GM19025 (cell line): ENCODE measurements at regions not wholly inside any gene's neighbourhood (a gene's known extent, or its start where the extent isn't known, plus 50 kb on each side); places are given as distances from the start of the nearest gene placed in this dataset.

Experiments
- ATAC-seq: cut with Tn5 transposase; IDR thresholded peaks from one replicate; pipeline ENCODE4 v1.9.1; 2021; ENCODE audit warnings: mild to moderate bottlenecking, low read depth, moderate library complexity; ENCODE audit not compliant: unreplicated experiment

DNA sequence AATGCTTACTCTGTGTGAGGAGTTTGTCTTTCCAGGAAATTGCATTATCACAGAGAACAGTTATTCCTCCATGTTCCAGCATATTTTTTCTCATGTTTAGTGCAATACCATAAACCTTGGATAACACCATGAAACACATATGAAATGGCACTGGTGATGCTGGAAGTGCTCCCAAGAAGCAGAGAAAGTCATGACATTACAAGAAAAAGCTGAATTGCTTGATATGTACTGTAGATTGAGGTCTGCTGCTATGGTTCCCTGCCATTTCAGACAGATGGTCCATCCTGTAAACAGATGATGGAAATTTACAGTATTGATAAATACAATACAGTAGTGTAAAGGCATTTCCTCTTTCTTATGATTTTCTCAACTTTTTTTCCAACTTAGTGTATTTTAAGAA lies 422.1 kb downstream of the LRRIQ3 start:
- no peak for ATAC-seq

DNA sequence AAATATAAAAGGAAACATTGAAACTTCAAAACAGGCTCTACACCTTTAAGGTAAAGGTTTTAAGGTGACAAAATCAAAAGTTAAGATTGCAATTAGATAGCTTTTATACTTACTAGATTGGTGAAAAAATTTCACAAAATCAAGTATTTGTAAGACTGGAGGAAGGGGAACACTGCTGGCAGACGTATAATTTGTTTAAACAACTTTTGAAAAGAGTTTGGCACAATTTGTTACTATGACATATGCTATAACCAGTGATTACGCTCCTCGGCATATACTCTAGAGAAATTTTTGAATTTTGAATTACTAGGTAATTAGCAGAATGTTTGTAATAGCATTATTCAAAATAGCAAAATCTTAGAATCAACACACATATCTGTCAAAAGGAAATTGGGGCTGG lies 425.0 kb downstream of the LRRIQ3 start:
- no peak for ATAC-seq

DNA sequence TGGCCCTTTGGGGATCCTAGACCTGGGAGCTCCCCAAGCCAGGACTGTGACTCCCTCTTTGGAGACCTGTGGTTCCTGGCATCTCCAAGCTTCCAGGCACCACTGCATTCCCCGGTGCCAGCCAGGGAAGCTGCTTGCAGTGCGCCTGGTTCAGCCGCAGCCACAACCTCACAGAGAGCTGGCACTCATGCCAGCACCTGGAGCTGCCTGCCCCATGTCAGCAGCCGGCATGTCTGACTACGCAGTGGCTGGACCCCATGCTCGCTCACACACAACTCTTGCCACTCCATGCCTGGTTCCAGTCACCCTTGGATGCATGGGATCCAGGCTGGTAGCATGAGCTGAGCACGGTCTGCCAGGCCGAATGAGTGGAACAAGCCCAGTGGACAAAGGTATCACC lies 426.6 kb downstream of the LRRIQ3 start:
- no peak for ATAC-seq

DNA sequence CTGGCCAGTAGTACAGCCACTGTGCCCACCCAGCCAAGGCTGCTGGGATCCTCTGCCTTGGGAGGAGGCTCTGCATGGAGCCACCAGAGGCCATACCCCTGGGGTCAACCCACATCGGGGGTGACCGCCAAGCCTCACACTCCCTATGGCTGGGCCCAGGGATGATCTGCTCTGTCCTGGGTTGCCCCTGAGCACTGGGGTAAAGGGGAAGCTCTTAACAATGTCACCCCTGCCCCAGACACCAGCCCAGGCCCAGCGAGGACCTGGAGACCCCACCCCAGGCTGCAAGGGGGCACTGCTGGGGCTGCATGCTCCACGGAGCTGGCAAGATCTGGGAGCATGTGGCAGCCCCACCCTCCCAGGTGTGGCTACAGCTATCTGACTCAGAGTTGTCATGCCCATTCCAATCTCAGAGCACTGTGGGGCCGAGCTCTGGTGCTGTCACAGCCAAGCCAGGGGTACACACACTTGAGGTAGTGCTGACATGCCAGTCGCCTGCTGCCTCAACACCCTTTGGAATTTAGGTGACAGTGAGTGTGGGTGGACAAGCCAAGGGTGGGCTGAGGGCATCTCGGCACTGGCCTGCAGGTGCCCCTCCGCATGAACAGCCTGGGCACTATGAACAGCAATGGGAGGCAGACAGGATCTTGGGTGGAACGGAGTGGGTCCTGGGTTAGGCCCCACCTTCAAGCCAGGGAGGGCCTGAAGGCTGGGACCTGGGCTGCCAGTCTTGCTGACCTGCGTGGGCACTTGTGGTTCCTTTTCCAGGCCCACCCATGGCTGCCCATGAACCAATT lies 427.7 kb downstream of the LRRIQ3 start:
- ATAC-seq = no peak

DNA sequence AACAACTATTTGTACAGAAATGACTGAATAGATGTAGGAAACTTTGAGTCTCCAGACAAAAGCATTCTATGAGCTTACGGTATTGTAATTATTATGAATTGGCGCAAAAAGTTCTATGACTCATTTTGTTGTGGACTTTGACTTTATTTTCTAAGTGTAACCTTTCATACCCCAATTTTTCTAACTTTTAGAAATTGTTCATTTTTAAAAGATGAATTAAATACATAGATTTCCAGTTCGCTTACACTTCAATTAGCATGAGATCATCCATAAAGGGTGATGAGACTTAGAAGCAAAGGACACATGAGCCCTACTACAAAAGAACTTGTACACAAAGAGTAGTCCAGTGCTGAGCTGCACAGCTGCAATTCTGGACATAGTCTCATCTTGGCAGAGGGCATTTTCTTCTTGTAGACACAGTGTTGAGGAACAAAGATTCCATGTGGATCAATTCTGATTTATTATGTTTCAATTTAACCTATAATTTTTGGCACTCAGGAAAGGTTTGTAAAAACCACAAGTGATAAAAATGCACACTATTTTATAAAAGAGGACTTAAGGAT lies 431.1 kb downstream of the LRRIQ3 start:
- ATAC-seq = no peak

DNA sequence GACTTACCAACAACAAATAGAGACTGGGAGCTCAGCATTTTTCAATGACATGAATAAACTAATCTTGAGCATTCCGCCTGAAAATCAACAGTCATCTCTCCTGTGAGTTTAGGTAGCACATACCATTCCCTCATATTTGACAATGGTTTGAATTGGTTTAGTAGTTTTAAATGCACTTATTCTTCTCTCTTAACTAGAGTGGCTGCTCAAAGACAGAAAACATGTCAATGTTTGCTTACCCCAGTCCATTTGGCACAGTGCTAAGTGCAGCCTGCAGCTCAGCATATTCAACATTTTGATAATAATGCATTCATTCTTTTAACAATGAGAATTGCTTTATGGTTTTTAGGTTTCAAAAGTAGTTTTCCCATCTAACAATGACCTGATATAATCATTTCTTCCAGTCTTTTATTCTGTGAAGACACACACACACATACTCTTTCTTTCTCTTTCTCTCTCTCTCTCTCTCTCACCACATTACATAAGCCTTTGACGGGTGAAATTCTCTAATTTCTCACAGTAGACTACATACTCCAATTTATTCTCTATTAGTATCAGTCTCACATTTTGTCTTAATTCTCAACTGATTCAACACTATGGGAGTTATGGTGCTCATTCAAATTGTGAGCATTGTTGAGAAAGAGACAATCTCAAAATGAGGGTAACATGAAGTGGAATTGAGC lies 432.3 kb downstream of the LRRIQ3 start:
- ATAC-seq = no peak

DNA sequence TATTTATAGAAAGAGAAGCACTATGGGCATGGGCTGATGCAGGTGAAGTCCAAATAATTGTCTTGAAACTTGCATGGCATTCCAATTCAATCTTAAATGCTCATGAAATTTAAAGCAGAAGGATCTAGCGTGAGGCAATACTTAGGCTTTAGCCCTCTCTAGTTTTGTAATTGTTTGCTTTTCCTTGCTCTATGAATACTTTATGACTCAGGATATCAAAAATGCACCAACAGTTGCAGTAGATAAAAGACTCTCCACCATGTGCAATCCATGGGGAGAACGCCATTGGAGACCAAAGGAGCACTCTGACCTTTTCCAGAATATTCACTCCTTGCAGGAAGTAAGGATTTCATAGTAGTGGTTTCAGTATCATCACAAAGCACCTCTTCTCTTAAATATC lies 436.4 kb downstream of the LRRIQ3 start:
- ATAC-seq = no peak

DNA sequence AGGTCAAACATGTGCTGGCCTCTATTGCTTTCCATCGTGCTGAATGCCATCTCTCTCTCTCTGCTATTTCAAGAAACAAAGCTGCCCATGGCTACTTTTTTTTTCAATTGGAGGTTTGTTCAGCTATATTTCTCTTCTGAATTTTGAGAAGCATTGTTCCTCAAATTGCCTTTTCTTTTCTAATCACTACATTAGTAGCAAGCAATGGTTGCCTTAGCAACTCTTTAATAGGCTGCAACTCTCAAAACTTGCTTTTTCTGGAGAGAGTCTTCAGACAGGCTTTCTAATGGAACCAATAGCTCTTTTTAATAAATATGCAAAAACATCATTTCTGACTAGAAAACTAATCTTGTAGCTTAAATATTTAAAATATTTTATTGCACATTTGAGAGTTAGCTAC lies 439.0 kb downstream of the LRRIQ3 start:
- no peak for ATAC-seq

DNA sequence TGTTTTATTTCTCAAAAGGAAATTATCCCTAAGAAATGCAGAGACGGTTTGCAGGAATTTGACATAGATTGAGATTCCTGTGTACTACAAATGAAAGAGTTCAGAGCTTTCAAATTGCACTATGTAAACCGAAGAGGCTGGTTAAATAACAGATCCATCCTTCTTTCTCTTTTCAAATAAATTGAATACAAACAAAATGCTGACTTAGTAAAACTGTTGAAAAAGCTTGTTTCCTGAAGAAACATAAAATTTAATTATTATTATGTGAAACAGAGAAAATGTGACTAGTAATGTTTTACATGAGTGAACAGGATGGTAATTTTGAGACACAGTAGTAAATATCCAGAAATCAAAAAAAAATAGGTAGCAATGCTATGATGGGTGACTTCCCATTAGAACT lies 441.2 kb downstream of the LRRIQ3 start:
- ATAC-seq = no peak

DNA sequence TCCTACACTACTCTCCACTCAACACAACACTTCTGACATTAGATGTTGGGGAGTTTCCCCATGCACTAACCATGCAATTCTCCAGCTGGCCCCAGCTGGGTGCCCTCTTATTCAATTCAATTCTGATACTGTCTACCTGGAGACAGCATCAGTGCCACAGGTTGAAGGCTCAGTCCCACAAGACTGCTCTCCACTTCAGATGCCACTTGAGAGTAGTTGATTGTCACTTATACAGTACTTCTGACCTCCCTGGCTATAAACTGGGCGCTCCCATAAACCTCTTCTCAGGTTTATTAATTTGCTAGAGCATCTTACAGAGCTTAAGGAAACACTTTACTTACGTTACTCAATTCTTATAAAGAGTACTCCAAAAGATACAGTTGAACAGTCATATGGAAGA lies 442.3 kb downstream of the LRRIQ3 start:
- no peak for ATAC-seq

DNA sequence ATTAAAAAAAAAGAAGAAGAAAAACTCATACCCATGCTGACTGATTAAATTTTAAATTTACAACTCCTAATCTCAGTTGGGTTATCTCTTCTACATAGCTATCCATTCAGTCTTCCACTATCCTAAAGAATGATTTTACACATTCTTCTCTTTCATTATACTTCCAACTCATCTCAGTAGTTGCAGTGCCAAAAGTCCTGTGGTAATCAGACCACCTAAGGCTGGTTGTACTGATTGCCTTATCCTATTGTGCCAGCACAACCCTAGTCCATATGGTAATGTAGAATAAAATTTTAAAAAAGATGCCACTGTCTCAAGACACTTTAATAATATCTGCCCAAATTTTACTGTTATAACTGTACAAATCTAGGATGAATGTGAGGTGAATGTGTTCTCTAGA lies 448.0 kb downstream of the LRRIQ3 start:
- ATAC-seq = no peak

DNA sequence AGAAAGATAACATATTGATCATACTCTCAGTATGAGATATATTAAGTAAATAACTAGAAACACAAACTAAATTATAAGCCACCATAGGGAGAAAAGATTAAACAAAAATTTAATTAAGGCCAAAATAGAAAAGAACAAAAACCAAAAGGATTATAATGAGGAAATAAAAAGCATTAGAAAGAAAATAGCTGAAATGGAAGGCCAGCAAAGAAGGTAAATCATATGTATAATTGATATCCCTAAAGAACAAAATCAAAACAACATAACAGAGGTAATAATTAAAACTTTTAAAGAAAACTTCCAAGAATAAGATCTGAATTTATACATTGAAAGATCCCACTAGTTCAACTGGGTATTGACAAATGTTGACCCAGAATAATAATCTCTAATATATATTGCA lies 453.0 kb downstream of the LRRIQ3 start:
- no peak for ATAC-seq

DNA sequence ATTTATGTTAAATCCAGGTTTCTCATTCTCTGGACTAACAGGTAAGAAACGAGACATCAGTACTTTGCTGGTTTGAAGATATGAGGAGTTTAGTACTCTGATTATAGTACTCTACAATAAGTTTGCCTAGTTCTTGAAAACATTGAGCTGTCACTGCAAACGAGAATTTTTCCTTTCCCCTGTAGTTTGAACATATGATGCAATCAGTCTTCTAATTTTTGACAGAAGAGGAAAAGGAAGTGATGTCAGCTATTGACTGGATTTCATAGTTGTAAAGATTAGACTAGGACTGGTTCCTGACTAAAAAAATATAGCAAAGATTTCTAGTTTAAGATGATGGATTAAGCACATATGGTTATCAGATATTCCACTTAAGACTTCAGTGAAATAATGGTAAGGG lies 461.9 kb downstream of the LRRIQ3 start:
- no peak for ATAC-seq

DNA sequence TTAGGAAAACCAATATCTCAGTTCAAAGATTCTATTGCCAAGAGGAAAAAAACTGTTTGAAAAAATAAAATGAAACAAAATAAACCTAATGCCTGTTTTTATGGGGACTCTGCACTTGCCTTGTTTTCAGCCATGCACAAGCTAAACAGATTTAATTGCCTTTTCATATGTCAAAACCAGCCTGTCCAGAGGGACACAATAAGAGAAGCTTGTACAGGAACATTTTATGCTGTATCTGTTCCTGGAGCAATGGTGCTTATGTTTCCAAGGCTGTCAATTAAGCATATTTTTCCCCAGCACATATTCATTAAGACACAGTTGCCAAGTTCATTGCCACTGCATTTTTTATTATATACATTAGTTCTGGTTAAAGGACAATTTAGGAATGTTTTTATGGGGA lies 470.9 kb downstream of the LRRIQ3 start:
- no peak for ATAC-seq

DNA sequence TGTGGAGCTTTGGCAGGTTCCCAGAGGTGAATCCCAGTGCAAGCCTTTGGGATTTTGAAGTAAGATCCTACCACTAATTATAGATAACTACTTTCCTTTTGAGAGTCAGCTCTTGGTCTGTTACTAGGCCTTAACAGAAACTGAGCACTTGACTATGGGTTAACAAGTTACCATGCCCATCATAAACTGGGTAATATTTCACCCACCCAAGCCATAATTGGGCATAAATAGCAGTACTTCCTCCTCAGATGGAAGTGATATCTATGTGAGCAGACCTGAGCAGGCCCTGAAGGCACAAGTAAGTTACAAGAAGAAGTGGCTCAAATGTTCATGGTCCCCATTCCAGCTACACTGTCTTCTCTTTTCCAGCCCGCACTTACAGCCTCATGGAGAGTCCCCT lies 475.9 kb downstream of the LRRIQ3 start:
- ATAC-seq = no peak

DNA sequence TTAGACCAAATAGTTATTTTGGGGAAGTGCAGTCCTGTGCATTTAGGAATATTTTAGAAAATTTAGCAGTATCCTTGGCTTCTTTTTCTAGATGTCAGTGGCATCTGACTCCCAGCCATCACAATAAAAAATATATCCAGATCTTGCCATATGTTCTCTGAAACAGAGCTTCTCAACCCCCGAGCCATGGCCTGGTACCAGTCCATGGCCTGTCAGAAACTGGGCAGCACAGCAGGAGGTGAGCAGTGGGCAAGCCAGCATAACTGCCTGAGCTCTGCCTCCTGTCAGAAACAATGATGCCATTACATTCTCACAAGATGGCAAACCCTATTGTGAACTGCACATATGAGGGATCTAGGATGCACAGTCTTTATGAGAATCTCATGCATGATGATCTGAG lies 480.0 kb downstream of the LRRIQ3 start:
- no peak for ATAC-seq

DNA sequence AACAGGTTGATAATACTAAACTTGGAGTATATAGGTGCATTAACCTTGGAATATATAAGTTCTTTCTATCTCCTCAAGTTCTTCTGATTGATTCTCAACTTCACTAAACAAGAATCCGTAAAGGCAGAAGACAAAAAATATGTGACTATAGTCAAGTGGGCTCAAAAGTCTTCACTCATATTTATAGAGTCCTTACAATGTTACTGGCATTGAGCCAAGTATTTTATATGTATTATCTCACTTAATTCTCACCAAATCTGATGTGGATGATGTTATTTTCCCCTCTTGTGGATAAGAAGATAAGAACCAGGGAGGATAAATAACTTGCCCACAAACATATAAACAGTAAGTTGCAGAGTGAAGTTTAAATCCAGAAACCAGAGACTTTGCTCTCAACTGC lies 486.9 kb downstream of the LRRIQ3 start:
- no peak for ATAC-seq

DNA sequence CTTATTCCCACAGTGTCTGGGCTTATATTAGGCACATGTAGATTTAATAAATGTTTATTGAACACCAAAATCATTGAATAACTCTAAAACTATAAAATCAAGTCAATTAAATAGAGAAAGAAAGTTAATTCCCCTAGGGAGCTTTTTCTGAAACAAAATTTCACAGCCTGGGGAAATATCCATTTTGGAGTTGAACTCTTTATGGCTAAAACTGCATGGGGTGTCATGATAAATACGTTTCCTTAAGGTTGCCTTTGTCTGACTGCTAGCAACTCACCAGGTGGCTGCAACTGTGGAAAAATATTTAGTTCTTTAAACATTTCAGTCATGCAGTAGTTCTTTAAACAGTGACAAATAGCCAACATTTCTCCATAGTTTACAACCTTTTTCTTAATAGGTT lies 496.1 kb downstream of the LRRIQ3 start:
- no peak for ATAC-seq

DNA sequence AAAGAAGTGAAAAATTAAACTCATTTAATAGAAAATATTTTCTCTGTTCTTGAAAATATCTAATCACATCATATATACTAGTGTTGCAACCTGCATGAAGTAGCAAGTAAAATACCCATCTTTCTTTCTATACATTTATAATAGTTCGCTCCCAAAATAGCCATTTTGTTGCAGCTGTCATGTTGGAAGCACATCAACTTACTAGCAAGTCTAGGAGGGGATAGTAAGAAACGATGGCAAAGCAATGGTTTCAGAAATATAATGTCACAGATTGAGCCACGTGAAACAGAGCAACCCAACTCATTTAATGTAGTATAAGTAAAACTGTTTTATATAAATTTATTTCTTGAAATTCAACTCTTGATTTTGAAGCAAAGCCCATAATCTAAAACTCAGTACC lies 521.8 kb downstream of the LRRIQ3 start:
- no peak for ATAC-seq

DNA sequence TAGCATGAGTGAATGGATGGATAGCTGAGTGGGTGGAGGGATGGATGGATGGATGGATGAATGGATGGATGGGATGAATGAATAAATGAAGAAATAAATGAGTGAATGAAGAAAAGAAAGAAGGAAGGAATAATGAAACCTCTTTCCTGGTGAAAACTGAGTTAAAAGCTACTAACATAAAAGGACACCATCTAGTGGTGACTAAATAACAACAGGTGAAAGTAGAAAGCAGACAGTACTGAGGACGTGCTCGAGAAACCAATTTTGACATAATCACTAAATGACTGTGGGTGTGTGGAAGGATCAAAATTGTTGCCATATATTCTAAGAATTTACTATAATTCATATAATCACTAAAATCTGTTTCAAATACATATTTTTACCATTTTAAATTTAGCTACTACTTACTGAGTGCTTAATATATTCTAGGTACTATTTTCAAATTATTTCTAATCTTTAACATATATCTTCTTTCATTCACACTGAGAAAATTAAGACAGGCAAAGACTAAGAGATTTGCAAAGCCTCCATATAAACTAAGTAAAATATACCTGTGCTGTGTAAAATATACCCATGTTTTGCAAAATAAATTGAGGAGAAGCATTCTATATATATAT lies 522.9 kb downstream of the LRRIQ3 start:
- no peak for ATAC-seq

DNA sequence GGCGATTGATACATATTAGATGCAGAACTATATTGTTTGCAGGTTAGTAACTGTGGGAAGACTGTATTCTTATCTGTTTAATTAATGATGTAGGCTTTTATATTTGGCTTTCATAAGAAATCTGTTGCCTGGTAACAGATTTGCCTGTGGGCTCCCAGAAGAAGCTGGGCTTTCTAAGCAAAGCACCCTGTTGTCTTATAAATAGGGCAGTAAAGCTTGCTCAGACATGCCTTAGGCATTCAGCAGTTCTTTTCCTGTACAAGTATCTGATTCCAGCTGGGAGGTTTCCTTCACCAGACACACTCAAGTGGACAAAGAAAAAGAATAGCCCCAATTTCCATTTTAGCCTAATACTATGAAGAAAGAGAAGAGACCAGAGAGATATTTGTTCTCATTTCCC lies 524.0 kb downstream of the LRRIQ3 start:
- ATAC-seq = no peak

DNA sequence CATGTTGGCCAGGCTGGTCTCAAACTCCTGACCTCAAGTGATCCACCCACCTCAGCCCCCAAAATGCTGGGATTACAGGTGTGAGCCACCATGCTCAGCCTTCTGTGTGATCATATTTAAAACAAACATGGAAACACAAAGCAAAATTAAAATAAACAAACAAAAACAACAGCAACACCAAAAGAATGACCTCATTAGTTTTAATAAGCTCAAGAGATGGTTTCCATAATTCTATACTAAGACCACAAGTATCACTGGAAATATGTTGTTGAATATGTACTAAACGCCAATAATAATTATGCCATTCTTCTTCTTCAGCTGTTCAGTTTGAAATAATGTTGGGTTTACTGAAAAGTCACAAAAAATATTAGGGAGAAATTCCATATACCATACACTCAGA lies 526.4 kb downstream of the LRRIQ3 start:
- ATAC-seq = no peak
